Suprapubic skin (tissue), 4 donors: ENCODE measurements at regions not wholly inside any gene's neighbourhood (a gene's known extent, or its start where the extent isn't known, plus 50 kb on each side); places are given as distances from the start of the nearest gene placed in this dataset.
A peak's percentile ranks its signal among the peaks of the same experiment; 100 is the strongest.

Experiments used
- DNase-seq, 2 donors: peaks; one replicate each; pipeline ENCODE4 v3.0.0-alpha.2; 2019; ENCODE audit warnings: low spot score in 2 of 2
- H3K27ac ChIP-seq: fragments of 200-600 bp; sonication (generic); one replicate; pipeline ENCODE4 v1.5.1; 2019
- H3K27me3 ChIP-seq: fragments of 200-600 bp; sonication (generic); one replicate; pipeline ENCODE4 v1.5.1; 2019
- H3K36me3 ChIP-seq: fragments of 200-600 bp; sonication (generic); one replicate; pipeline ENCODE4 v1.5.1; 2019
- H3K4me1 ChIP-seq: fragments of 200-600 bp; sonication (generic); one replicate; pipeline ENCODE4 v1.5.1; 2019
- H3K4me3 ChIP-seq: fragments of 200-600 bp; sonication (generic); one replicate; pipeline ENCODE4 v1.5.1; 2019; ENCODE audit warnings: mild to moderate bottlenecking
- H3K9me3 ChIP-seq: fragments of 200-600 bp; sonication (generic); one replicate; pipeline ENCODE4 v1.5.1; 2019
- CTCF ChIP-seq, 2 donors: fragments of 200-600 bp in 1 of 2; fragments of 450-650 bp in 1 of 2; sonication (generic) in 1 of 2; IDR thresholded peaks; one replicate each; pipeline ENCODE4 v1.5.1; 2016 to 2019; ENCODE audit warnings: antibody characterized with exemption in 2 of 2, mild to moderate bottlenecking in 1 of 2, moderate library complexity in 1 of 2
- EP300 ChIP-seq: sonication (generic); formaldehyde crosslinking; IDR thresholded peaks from one replicate; pipeline ENCODE4 v1.6.1; 2017; ENCODE audit warnings: antibody characterized with exemption
- POLR2A ChIP-seq, 2 donors: fragments of 450-650 bp; IDR thresholded peaks; one replicate each; pipeline ENCODE4 v1.6.1; 2017; ENCODE audit warnings: antibody characterized with exemption in 2 of 2, mild to moderate bottlenecking in 2 of 2, moderate library complexity in 2 of 2
- POLR2AphosphoS5 ChIP-seq, 3 donors: sonication (generic); formaldehyde crosslinking; IDR thresholded peaks; one replicate each; pipeline ENCODE4 v1.6.1; 2017; ENCODE audit warnings: antibody characterized with exemption in 3 of 3
- WGBS: methylation state at CpG from one replicate; pipeline ENCODE4 v1.1.5; 2018; 5-methylcytosine and 5-hydroxymethylcytosine counted together

- H3K4me3 ChIP-seq = no peak overlapping the region
- 90% methylated on average over 12 of the region's 12 CpGs for WGBS
- no peaks in the 10 kb centered on the region for H3K36me3 ChIP-seq
- H3K27me3 ChIP-seq = no peaks in the 10 kb centered on the region
- H3K27ac ChIP-seq = no peak overlapping the region
- peaks cover 2% of the 10 kb centered on the region for H3K4me1 ChIP-seq
- no peaks in the 10 kb centered on the region for H3K9me3 ChIP-seq
- DNase-seq = peak in 1 of 2 donors; percentile 68
- no peak for TF ChIP-seq CTCF (IDR thresholded peaks at IDR 0.05)
- no peak for TF ChIP-seq EP300
- no peak for TF ChIP-seq POLR2AphosphoS5 (IDR thresholded peaks at IDR 0.05)
- no peak for TF ChIP-seq POLR2A (IDR thresholded peaks at IDR 0.05)
Measured at GRCh38 chr7:45972629-45973312, 51.7 kb upstream of the IGFBP3 start.

- WGBS = 94% methylated on average over 5 of the region's 5 CpGs
- H3K27ac ChIP-seq = no peak overlapping the region
- H3K27me3 ChIP-seq = no peaks in the 10 kb centered on the region
- H3K36me3 ChIP-seq = no peaks in the 10 kb centered on the region
- no peaks in the 10 kb centered on the region for H3K9me3 ChIP-seq
- H3K4me3 ChIP-seq = no peak overlapping the region
- TF ChIP-seq CTCF (IDR thresholded peaks at IDR 0.05) = no peak
- no peak for TF ChIP-seq EP300
- TF ChIP-seq POLR2A (IDR thresholded peaks at IDR 0.05) = no peak
- TF ChIP-seq POLR2AphosphoS5 (IDR thresholded peaks at IDR 0.05) = no peak
- H3K4me1 ChIP-seq = no peaks in the 10 kb centered on the region
- DNase-seq = peak in 1 of 2 donors; percentile 56
Measured at GRCh38 chr7:45971661-45972175, 50.6 kb upstream of the IGFBP3 start.

- Histone ChIP-seq H3K36me3 (no peaks in the 10 kb centered on the region), H3K27ac (no peak overlapping the region), H3K9me3 (no peaks in the 10 kb centered on the region), H3K27me3 (no peaks in the 10 kb centered on the region), H3K4me1 (no peaks in the 10 kb centered on the region), H3K4me3 (no peak overlapping the region)
- WGBS = 93% methylated on average over 5 of the region's 5 CpGs
- TF ChIP-seq POLR2A (IDR thresholded peaks at IDR 0.05) (no peak), EP300 (no peak), POLR2AphosphoS5 (IDR thresholded peaks at IDR 0.05) (no peak), CTCF (IDR thresholded peaks at IDR 0.05) (no peak)
- no peak for DNase-seq
Measured at GRCh38 chr7:45971171-45971570, 50.1 kb upstream of the IGFBP3 start.
